AG04449 (cell line): ENCODE measurements at regions not wholly inside any gene's neighbourhood (a gene's known extent, or its start where the extent isn't known, plus 50 kb on each side); places are given as distances from the start of the nearest gene placed in this dataset.
A peak's percentile ranks its signal among the peaks of the same experiment; 100 is the strongest.

Source experiments
- CTCF ChIA-PET: fragments of 350-600 bp; formaldehyde crosslinking; extraction: SDS; loops from one replicate; lab custom pipeline; 2021; ENCODE audit warnings: antibody characterized with exemption; lab: Yijun Ruan, JAX
- POLR2A ChIA-PET: fragments of 400-600, 350-600 bp; formaldehyde crosslinking; extraction: SDS; loops from one replicate; lab custom pipeline; 2020; ENCODE audit warnings: antibody characterized with exemption, inconsistent platforms; lab: Yijun Ruan, JAX
- DNase-seq: peaks from one replicate; pipeline ENCODE4 v3.0.0-alpha.2; 2010; ENCODE audit warnings: low read depth, low spot score
- H3K4me3 ChIP-seq: 2 replicates; pipeline ENCODE4 v1.5.1; 2011; ENCODE audit warnings: low read depth, mild to moderate bottlenecking, control low read depth, low read length
- CTCF ChIP-seq: IDR thresholded peaks from one replicate; pipeline ENCODE4 v1.5.1; 2011; ENCODE audit warnings: mild to moderate bottlenecking, moderate library complexity, low read length, control low read depth, inconsistent platforms; ENCODE audit not compliant: insufficient read depth; ENCODE audit errors: missing control alignments

GRCh38 chr22:27399161-27399560 lies 402.4 kb downstream of the MN1 start:
- H3K4me3 ChIP-seq: no peak overlapping the region
- ChIA-PET POLR2A (no interaction called here), CTCF (interaction anchor here (1.3 kb wide), 1 partner anchor 643 kb away, joined by 4 read pairs; no protein-coding TSS in a partner anchor)
- no peak for TF ChIP-seq CTCF
- no peak for DNase-seq

- DNase-seq: no peak
- POLR2A ChIA-PET: no interaction called here
- no peak overlapping the region for H3K4me3 ChIP-seq
- no peak for TF ChIP-seq CTCF
- CTCF ChIA-PET: no interaction called here
Observed at GRCh38 chr22:27400811-27401210, 400.7 kb downstream of the MN1 start.

- peak; percentile 28 for DNase-seq
- H3K4me3 ChIP-seq: no peak overlapping the region
- no peak for TF ChIP-seq CTCF
- ChIA-PET CTCF (no interaction called here), POLR2A (no interaction called here)
Observed at GRCh38 chr22:27401321-27401720, 400.2 kb downstream of the MN1 start.

- ChIA-PET CTCF (interaction anchor here (0.9 to 3.5 kb wide), 10 partner anchors 11 to 404 kb away, joined by 3 to 32 read pairs (median 4); no protein-coding TSS in a partner anchor), POLR2A (no interaction called here)
- TF ChIP-seq CTCF: no peak
- H3K4me3 ChIP-seq: no peak overlapping the region
- no peak for DNase-seq
Observed at GRCh38 chr22:27404441-27404840, 397.1 kb downstream of the MN1 start.

GRCh38 chr22:27405672-27406388 lies 395.7 kb downstream of the MN1 start:
- TF ChIP-seq CTCF: peak; percentile 85
- H3K4me3 ChIP-seq: no peak overlapping the region
- DNase-seq: no peak
- POLR2A ChIA-PET: no interaction called here
- CTCF ChIA-PET: interaction anchor here (0.7 to 3.5 kb wide), 29 partner anchors 9 to 1041 kb away, joined by 3 to 32 read pairs (median 4); no protein-coding TSS in a partner anchor

- no peak for DNase-seq
- no peak overlapping the region for H3K4me3 ChIP-seq
- ChIA-PET POLR2A (no interaction called here), CTCF (interaction anchor here (0.7 to 3.5 kb wide), 19 partner anchors 9 to 1042 kb away, joined by 3 to 32 read pairs (median 4); no protein-coding TSS in a partner anchor)
- no peak for TF ChIP-seq CTCF
Observed at GRCh38 chr22:27406389-27406861, 395.1 kb downstream of the MN1 start.
